OCI-LY3 (cell line): ENCODE measurements at regions not wholly inside any gene's neighbourhood (a gene's known extent, or its start where the extent isn't known, plus 50 kb on each side); places are given as distances from the start of the nearest gene placed in this dataset.

Experiments used
- H2AFZ ChIP-seq: fragments of 200-600, 300-600 bp; shearing (Covaris generic); 2 replicates; pipeline ENCODE4 v1.6.0; 2014; ENCODE audit warnings: antibody characterized with exemption, low read depth, low read length
- H3K27ac ChIP-seq: fragments of 200-600, 300-600 bp; sonication (generic); 2 replicates; pipeline ENCODE4 v1.5.1; 2014; ENCODE audit warnings: mild to moderate bottlenecking, low read length, moderate library complexity, mixed read lengths
- H3K27me3 ChIP-seq: fragments of 200-600, 300-600 bp; sonication (generic); 2 replicates; pipeline ENCODE4 v1.6.1; 2014; ENCODE audit warnings: low read depth, low read length, mixed read lengths
- H3K36me3 ChIP-seq: fragments of 200-600, 300-600 bp; sonication (generic); replicated peaks from 2 replicates; pipeline ENCODE3; 2014; ENCODE audit warnings: low read depth, low read length, mixed read lengths
- H3K4me1 ChIP-seq: fragments of 300-600, 200-600 bp; sonication (generic); 2 replicates; pipeline ENCODE4 v1.6.1; 2014; ENCODE audit warnings: low read length, mixed read lengths
- H3K4me2 ChIP-seq: fragments of 200-600, 300-600 bp; sonication (generic); 2 replicates; pipeline ENCODE4 v1.6.1; 2014; ENCODE audit warnings: low read length, mixed read lengths
- H3K4me3 ChIP-seq: fragments of 300-600, 200-600 bp; sonication (generic); 2 replicates; pipeline ENCODE4 v1.5.1; 2014; ENCODE audit warnings: antibody characterized with exemption, mild to moderate bottlenecking, low read length, moderate library complexity
- H3K79me2 ChIP-seq: fragments of 300-600, 200-600 bp; shearing (Covaris generic); 2 replicates; pipeline ENCODE4 v1.6.1; 2014; ENCODE audit warnings: mild to moderate bottlenecking, low read length, mixed read lengths
- H3K9ac ChIP-seq: fragments of 300-600, 200-600 bp; shearing (Covaris generic); 2 replicates; pipeline ENCODE4 v1.6.0; 2014; ENCODE audit warnings: mild to moderate bottlenecking, low read length, moderate library complexity
- H3K9me3 ChIP-seq: fragments of 200-600, 300-600 bp; shearing (Covaris generic); 2 replicates; pipeline ENCODE4 v1.6.1; 2014; ENCODE audit warnings: low read length, mixed read lengths; ENCODE audit not compliant: insufficient read depth
- H4K20me1 ChIP-seq: fragments of 200-600, 300-600 bp; sonication (generic); 2 replicates; pipeline ENCODE4 v1.6.1; 2016; ENCODE audit warnings: low read length, mixed read lengths; ENCODE audit not compliant: insufficient read depth
- CTCF ChIP-seq: fragments of 200-600, 300-600 bp; sonication (generic); IDR thresholded peaks from 2 replicates; pipeline ENCODE4 v1.5.1; 2014; ENCODE audit warnings: antibody characterized with exemption, low read length, low read depth
- EZH2phosphoT487 ChIP-seq: fragments of 200-600 bp; shearing (Covaris generic); IDR thresholded peaks from 2 replicates; pipeline ENCODE4 v1.6.1; 2018; ENCODE audit warnings: antibody characterized with exemption, mixed run types, low read depth

GRCh38 chr6:98574984-98575383, 259.4 kb upstream of the POU3F2 start:
- Histone ChIP-seq H3K9ac (no peak overlapping the region), H3K4me1 (no peaks in the 10 kb centered on the region), H3K27ac (no peak overlapping the region), H3K4me2 (no peak overlapping the region), H2AFZ (no peak overlapping the region), H4K20me1 (no peaks in the 10 kb centered on the region), H3K9me3 (no peaks in the 10 kb centered on the region), H3K27me3 (no peaks in the 10 kb centered on the region), H3K79me2 (no peaks in the 10 kb centered on the region), H3K36me3 (no peaks in the 10 kb centered on the region), H3K4me3 (no peak overlapping the region)
- TF ChIP-seq EZH2phosphoT487 (no peak), CTCF (no peak)

DNA sequence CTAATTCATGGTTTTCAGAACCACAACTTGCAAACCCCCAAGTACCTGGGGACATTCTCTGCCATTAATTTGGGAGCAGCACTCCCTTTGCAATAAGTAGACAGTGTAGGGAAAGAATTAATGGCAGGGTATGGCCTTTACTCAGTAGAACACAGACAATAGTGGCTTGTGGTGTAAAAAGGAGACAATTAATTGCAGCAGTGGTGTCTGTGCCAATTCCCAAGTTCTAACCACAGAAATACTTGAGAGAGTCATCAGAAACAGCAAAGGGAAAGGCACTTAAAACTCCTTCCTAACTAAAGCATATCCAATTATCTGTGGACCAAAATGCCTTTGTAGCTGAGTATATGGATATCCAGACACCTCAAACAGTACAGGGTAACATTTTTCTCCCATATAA, 257.6 kb upstream of the POU3F2 start:
- no peaks in the 10 kb centered on the region for H3K4me1 ChIP-seq

GRCh38 chr6:98578016-98578415, 256.4 kb upstream of the POU3F2 start:
- H3K27ac ChIP-seq: no peak overlapping the region
- no peaks in the 10 kb centered on the region for H3K79me2 ChIP-seq
- no peaks in the 10 kb centered on the region for H4K20me1 ChIP-seq
- H3K4me2 ChIP-seq: no peak overlapping the region
- H3K4me1 ChIP-seq: no peaks in the 10 kb centered on the region
- no peaks in the 10 kb centered on the region for H3K36me3 ChIP-seq
- H2AFZ ChIP-seq: no peak overlapping the region
- H3K9ac ChIP-seq: no peak overlapping the region
- H3K4me3 ChIP-seq: no peak overlapping the region
- no peaks in the 10 kb centered on the region for H3K9me3 ChIP-seq
- no peak for TF ChIP-seq EZH2phosphoT487
- TF ChIP-seq CTCF: no peak
- H3K27me3 ChIP-seq: no peaks in the 10 kb centered on the region

More for the DNA sequence above, 257.6 kb upstream of the POU3F2 start:
- Histone ChIP-seq H4K20me1 (no peaks in the 10 kb centered on the region), H3K27ac (no peak overlapping the region), H3K9ac (no peak overlapping the region), H3K9me3 (no peaks in the 10 kb centered on the region), H3K4me3 (no peak overlapping the region), H3K79me2 (no peaks in the 10 kb centered on the region), H2AFZ (no peak overlapping the region), H3K4me2 (no peak overlapping the region), H3K36me3 (no peaks in the 10 kb centered on the region), H3K27me3 (no peaks in the 10 kb centered on the region)
- TF ChIP-seq EZH2phosphoT487 (no peak), CTCF (no peak)

GRCh38 chr6:98579079-98579478, 255.3 kb upstream of the POU3F2 start:
- TF ChIP-seq EZH2phosphoT487 (no peak), CTCF (no peak)
- Histone ChIP-seq H3K36me3 (no peaks in the 10 kb centered on the region), H3K9ac (no peak overlapping the region), H3K4me2 (no peak overlapping the region), H3K27me3 (no peaks in the 10 kb centered on the region), H3K79me2 (no peaks in the 10 kb centered on the region), H3K4me1 (no peaks in the 10 kb centered on the region), H4K20me1 (no peaks in the 10 kb centered on the region), H3K4me3 (no peak overlapping the region), H2AFZ (no peak overlapping the region), H3K9me3 (no peaks in the 10 kb centered on the region), H3K27ac (no peak overlapping the region)
